ENCODE measurements at regions not wholly inside any gene's neighbourhood (a gene's known extent, or its start where the extent isn't known, plus 50 kb on each side); places are given as distances from the start of the nearest gene placed in this dataset.

- TF ChIP-seq POLR2A (IDR thresholded peaks at IDR 0.05; ENCODE audit: low read length) = no peak
- no peak for TF ChIP-seq GATA1 (IDR thresholded peaks at IDR 0.05; ENCODE audit: low read depth, low read length)
Measured at GRCh38 chr3:34646911-34647460, 848.6 kb downstream of the PDCD6IP start.
